Transverse colon (tissue), 3 donors: ENCODE measurements at regions not wholly inside any gene's neighbourhood (a gene's known extent, or its start where the extent isn't known, plus 50 kb on each side); places are given as distances from the start of the nearest gene placed in this dataset.

Experiments used
- POLR2A ChIP-seq: fragments of 450-650 bp; IDR thresholded peaks from one replicate; pipeline ENCODE4 v1.6.1; 2016; ENCODE audit warnings: antibody characterized with exemption, mild to moderate bottlenecking, moderate library complexity
- TF ChIP-seq, protein P1 (sequence below), 5 experiments: fragments of 200-600 bp in 3 of 5; fragments of 450-650 bp in 2 of 5; sonication (generic) in 3 of 5; IDR thresholded peaks; 1 replicate in 2 of 5; 2 replicates in 3 of 5; pipeline ENCODE4 v1.5.1; 2016 to 2017; ENCODE audit warnings: antibody characterized with exemption in 5 of 5, inconsistent platforms in 3 of 5, mild to moderate bottlenecking in 2 of 5, moderate library complexity in 1 of 5

DNA sequence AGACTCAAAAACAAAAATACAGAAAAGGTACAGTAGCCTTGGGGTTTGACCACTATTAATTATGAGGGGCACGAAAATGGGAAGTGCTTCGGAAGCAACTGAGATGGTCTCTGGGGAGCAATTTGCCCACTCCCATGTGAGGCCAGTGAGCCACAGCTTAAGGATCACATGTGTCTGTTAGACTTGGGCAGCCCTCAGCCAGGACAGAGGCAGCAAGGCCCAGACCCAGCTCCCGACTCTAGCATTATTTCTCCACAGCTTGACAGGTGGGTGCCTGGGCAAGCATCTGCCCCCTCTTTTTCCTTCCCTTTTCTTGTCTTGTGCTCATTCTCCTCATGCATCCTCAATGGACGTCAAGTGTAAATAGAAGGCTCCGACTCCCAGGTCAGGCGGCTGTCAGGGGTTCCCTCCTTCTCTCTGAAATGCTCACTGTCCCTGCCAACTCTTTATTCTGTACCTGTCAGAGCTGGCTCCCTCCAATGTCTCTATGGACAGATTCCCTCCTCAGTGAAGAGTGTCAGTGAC lies 137.0 kb upstream of the RCN1 start:
- no peak for TF ChIP-seq POLR2A
- TF ChIP-seq, protein P1, sequence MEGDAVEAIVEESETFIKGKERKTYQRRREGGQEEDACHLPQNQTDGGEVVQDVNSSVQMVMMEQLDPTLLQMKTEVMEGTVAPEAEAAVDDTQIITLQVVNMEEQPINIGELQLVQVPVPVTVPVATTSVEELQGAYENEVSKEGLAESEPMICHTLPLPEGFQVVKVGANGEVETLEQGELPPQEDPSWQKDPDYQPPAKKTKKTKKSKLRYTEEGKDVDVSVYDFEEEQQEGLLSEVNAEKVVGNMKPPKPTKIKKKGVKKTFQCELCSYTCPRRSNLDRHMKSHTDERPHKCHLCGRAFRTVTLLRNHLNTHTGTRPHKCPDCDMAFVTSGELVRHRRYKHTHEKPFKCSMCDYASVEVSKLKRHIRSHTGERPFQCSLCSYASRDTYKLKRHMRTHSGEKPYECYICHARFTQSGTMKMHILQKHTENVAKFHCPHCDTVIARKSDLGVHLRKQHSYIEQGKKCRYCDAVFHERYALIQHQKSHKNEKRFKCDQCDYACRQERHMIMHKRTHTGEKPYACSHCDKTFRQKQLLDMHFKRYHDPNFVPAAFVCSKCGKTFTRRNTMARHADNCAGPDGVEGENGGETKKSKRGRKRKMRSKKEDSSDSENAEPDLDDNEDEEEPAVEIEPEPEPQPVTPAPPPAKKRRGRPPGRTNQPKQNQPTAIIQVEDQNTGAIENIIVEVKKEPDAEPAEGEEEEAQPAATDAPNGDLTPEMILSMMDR (IDR thresholded peaks at IDR 0.05): no peak
